ENCODE measurements at regions not wholly inside any gene's neighbourhood (a gene's known extent, or its start where the extent isn't known, plus 50 kb on each side); places are given as distances from the start of the nearest gene placed in this dataset.

- no peak overlapping the region for H3K27ac ChIP-seq (ENCODE audit: low read depth, low read length)
- H3K4me3 ChIP-seq (ENCODE audit: insufficient read depth, low read depth, low read length) = no peak overlapping the region
- FAIRE-seq = no peak
- no peaks in the 10 kb centered on the region for H3K79me2 ChIP-seq (ENCODE audit: insufficient read depth, low read length)
- no peak overlapping the region for H3K4me2 ChIP-seq (ENCODE audit: low read length)
- no peaks in the 10 kb centered on the region for H3K9me3 ChIP-seq (ENCODE audit: insufficient read depth, low read depth, low read length)
- H3K27me3 ChIP-seq (ENCODE audit: insufficient read depth, low read length) = no peaks in the 10 kb centered on the region
- Mint-ChIP-seq H3K9me3 (ENCODE audit: unreplicated experiment) (no peaks in the 10 kb centered on the region), H3K36me3 (ENCODE audit: low read depth, unreplicated experiment) (no peaks in the 10 kb centered on the region), H3K27ac (ENCODE audit: unreplicated experiment) (no peak overlapping the region), H3K4me3 (ENCODE audit: unreplicated experiment) (no peak overlapping the region), H3K27me3 (ENCODE audit: low read depth, unreplicated experiment) (no peaks in the 10 kb centered on the region), H3K4me1 (ENCODE audit: low read depth, unreplicated experiment) (no peaks in the 10 kb centered on the region)
- H3K9ac ChIP-seq (ENCODE audit: low read length) = no peak overlapping the region
- TF ChIP-seq CTCF (IDR thresholded peaks at IDR 0.05; ENCODE audit: insufficient read depth, low read depth, low read length) (no peak), EZH2 (IDR thresholded peaks at IDR 0.05; ENCODE audit: insufficient read depth, low read length) (no peak)
- no peak for DNase-seq (ENCODE audit: low read depth)
- H3K36me3 ChIP-seq (ENCODE audit: insufficient read depth, low read length) = no peaks in the 10 kb centered on the region
- no peak overlapping the region for H2AFZ ChIP-seq (ENCODE audit: low read depth, low read length)
- no peaks in the 10 kb centered on the region for H4K20me1 ChIP-seq (ENCODE audit: insufficient read depth, low read length)
- H3K4me1 ChIP-seq (ENCODE audit: insufficient read depth, low read length) = no peaks in the 10 kb centered on the region
These were observed 1180.9 kb upstream of the ADGRL3 start for GRCh38 chr4:60019180-60019579.

- no peak overlapping the region for H3K9ac ChIP-seq (ENCODE audit: low read length)
- no peak overlapping the region for H3K4me2 ChIP-seq (ENCODE audit: low read length)
- no peaks in the 10 kb centered on the region for H3K27me3 ChIP-seq (ENCODE audit: insufficient read depth, low read length)
- H3K79me2 ChIP-seq (ENCODE audit: insufficient read depth, low read length) = no peaks in the 10 kb centered on the region
- H4K20me1 ChIP-seq (ENCODE audit: insufficient read depth, low read length) = no peaks in the 10 kb centered on the region
- no peak overlapping the region for H2AFZ ChIP-seq (ENCODE audit: low read depth, low read length)
- H3K27ac Mint-ChIP-seq (ENCODE audit: unreplicated experiment) = no peak overlapping the region
- no peaks in the 10 kb centered on the region for H3K27me3 Mint-ChIP-seq (ENCODE audit: low read depth, unreplicated experiment)
- no peaks in the 10 kb centered on the region for H3K4me1 ChIP-seq (ENCODE audit: insufficient read depth, low read length)
- H3K27ac ChIP-seq (ENCODE audit: low read depth, low read length) = no peak overlapping the region
- H3K36me3 ChIP-seq (ENCODE audit: insufficient read depth, low read length) = no peaks in the 10 kb centered on the region
- no peaks in the 10 kb centered on the region for H3K9me3 ChIP-seq (ENCODE audit: insufficient read depth, low read depth, low read length)
- no peak for FAIRE-seq
- no peaks in the 10 kb centered on the region for H3K9me3 Mint-ChIP-seq (ENCODE audit: unreplicated experiment)
- no peak overlapping the region for H3K4me3 ChIP-seq (ENCODE audit: insufficient read depth, low read depth, low read length)
- no peak overlapping the region for H3K4me3 Mint-ChIP-seq (ENCODE audit: unreplicated experiment)
- no peaks in the 10 kb centered on the region for H3K4me1 Mint-ChIP-seq (ENCODE audit: low read depth, unreplicated experiment)
- H3K36me3 Mint-ChIP-seq (ENCODE audit: low read depth, unreplicated experiment) = no peaks in the 10 kb centered on the region
- TF ChIP-seq CTCF (IDR thresholded peaks at IDR 0.05; ENCODE audit: insufficient read depth, low read depth, low read length) = no peak
- TF ChIP-seq EZH2 (IDR thresholded peaks at IDR 0.05; ENCODE audit: insufficient read depth, low read length) = no peak
- no peak for DNase-seq (ENCODE audit: low read depth)
These were observed 1180.2 kb upstream of the ADGRL3 start for GRCh38 chr4:60019946-60020345.

- H3K4me2 ChIP-seq (ENCODE audit: low read length) = no peak overlapping the region
- no peaks in the 10 kb centered on the region for H3K27me3 ChIP-seq (ENCODE audit: insufficient read depth, low read length)
- H3K36me3 Mint-ChIP-seq (ENCODE audit: low read depth, unreplicated experiment) = no peaks in the 10 kb centered on the region
- no peak for FAIRE-seq
- H3K4me3 ChIP-seq (ENCODE audit: insufficient read depth, low read depth, low read length) = no peak overlapping the region
- no peaks in the 10 kb centered on the region for H3K27me3 Mint-ChIP-seq (ENCODE audit: low read depth, unreplicated experiment)
- no peak overlapping the region for H3K9ac ChIP-seq (ENCODE audit: low read length)
- H3K4me3 Mint-ChIP-seq (ENCODE audit: unreplicated experiment) = no peak overlapping the region
- H3K27ac ChIP-seq (ENCODE audit: low read depth, low read length) = no peak overlapping the region
- no peaks in the 10 kb centered on the region for H3K36me3 ChIP-seq (ENCODE audit: insufficient read depth, low read length)
- TF ChIP-seq EZH2 (IDR thresholded peaks at IDR 0.05; ENCODE audit: insufficient read depth, low read length) (no peak), CTCF (IDR thresholded peaks at IDR 0.05; ENCODE audit: insufficient read depth, low read depth, low read length) (no peak)
- no peak overlapping the region for H3K27ac Mint-ChIP-seq (ENCODE audit: unreplicated experiment)
- H3K9me3 ChIP-seq (ENCODE audit: insufficient read depth, low read depth, low read length) = no peaks in the 10 kb centered on the region
- H3K4me1 ChIP-seq (ENCODE audit: insufficient read depth, low read length) = no peaks in the 10 kb centered on the region
- H3K9me3 Mint-ChIP-seq (ENCODE audit: unreplicated experiment) = no peaks in the 10 kb centered on the region
- H3K4me1 Mint-ChIP-seq (ENCODE audit: low read depth, unreplicated experiment) = no peaks in the 10 kb centered on the region
- H2AFZ ChIP-seq (ENCODE audit: low read depth, low read length) = no peak overlapping the region
- H3K79me2 ChIP-seq (ENCODE audit: insufficient read depth, low read length) = no peaks in the 10 kb centered on the region
- no peak for DNase-seq (ENCODE audit: low read depth)
- no peaks in the 10 kb centered on the region for H4K20me1 ChIP-seq (ENCODE audit: insufficient read depth, low read length)
These were observed 1179.7 kb upstream of the ADGRL3 start for GRCh38 chr4:60020389-60020788.

All from astrocyte (in vitro differentiated cells and primary cell).